Mammary epithelial cell (primary cell): ENCODE measurements at regions not wholly inside any gene's neighbourhood (a gene's known extent, or its start where the extent isn't known, plus 50 kb on each side); places are given as distances from the start of the nearest gene placed in this dataset.

Experiments
- EZH2 ChIP-seq: IDR thresholded peaks from 2 replicates; pipeline ENCODE4 v1.6.1; 2012; ENCODE audit warnings: low read length, inconsistent platforms, borderline replicate concordance
- TF ChIP-seq, protein P1 (sequence below), 2 donors: IDR thresholded peaks in 1 of 2; conservative IDR thresholded peaks in 1 of 2; 2 replicates each; pipeline ENCODE4 v1.5.1; 2011 to 2012; ENCODE audit warnings: inconsistent platforms in 2 of 2, low read length in 2 of 2, mild to moderate bottlenecking in 2 of 2, control low read depth in 1 of 2, low read depth in 1 of 2; ENCODE audit not compliant: insufficient read depth in 1 of 2; ENCODE audit errors: extremely low read depth in 1 of 2

DNA sequence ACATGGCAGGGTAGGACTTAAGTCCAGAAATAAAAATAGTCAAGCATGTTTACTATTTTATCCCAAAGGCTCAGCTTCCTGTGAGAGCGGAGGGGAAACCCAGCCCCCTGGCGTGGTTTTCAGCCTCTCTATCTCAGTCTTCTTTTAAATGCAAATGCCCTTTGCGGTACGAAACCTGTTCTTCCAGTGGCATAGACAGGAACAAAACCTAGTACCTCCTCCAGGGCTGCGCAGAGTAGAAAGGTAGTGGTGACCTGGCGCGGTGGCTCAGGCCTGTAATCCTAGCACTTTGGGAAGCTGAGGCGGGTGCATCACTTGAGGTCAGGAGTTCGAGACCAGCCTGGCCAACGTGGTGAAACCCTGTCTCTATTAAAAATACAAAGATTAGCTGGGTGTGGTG, 181.3 kb upstream of the FOXK1 start:
- TF ChIP-seq, protein P1, sequence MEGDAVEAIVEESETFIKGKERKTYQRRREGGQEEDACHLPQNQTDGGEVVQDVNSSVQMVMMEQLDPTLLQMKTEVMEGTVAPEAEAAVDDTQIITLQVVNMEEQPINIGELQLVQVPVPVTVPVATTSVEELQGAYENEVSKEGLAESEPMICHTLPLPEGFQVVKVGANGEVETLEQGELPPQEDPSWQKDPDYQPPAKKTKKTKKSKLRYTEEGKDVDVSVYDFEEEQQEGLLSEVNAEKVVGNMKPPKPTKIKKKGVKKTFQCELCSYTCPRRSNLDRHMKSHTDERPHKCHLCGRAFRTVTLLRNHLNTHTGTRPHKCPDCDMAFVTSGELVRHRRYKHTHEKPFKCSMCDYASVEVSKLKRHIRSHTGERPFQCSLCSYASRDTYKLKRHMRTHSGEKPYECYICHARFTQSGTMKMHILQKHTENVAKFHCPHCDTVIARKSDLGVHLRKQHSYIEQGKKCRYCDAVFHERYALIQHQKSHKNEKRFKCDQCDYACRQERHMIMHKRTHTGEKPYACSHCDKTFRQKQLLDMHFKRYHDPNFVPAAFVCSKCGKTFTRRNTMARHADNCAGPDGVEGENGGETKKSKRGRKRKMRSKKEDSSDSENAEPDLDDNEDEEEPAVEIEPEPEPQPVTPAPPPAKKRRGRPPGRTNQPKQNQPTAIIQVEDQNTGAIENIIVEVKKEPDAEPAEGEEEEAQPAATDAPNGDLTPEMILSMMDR (conservative IDR thresholded peaks at IDR 0.05 in 1 of 2, IDR thresholded peaks at IDR 0.05 in 1 of 2; ENCODE audit: extremely low read depth in 1 of 2, insufficient read depth in 1 of 2, low read depth in 1 of 2, low read length in 2 of 2): no peak
- no peak for TF ChIP-seq EZH2
